Stomach smooth muscle (tissue), 2 donors: ENCODE measurements at regions not wholly inside any gene's neighbourhood (a gene's known extent, or its start where the extent isn't known, plus 50 kb on each side); places are given as distances from the start of the nearest gene placed in this dataset.
"Not testable (repeated sequence)": the region's sequence is repeated elsewhere in the genome, so short reads cannot be mapped to it uniquely, and the experiment has no call there.

ENCODE experiments used
- H3K27ac ChIP-seq: one replicate; pipeline ENCODE4 v1.7.0; 2013; ENCODE audit warnings: mild to moderate bottlenecking, low read length, inconsistent platforms
- H3K27me3 ChIP-seq, 2 donors: one replicate each; pipeline ENCODE4 v1.7.0; 2013; ENCODE audit warnings: low read length in 2 of 2; ENCODE audit not compliant: insufficient read depth in 2 of 2, control insufficient read depth in 1 of 2
- H3K36me3 ChIP-seq, 2 donors: one replicate each; pipeline ENCODE4 v1.7.0; 2013; ENCODE audit warnings: low read length in 2 of 2; ENCODE audit not compliant: control insufficient read depth in 2 of 2, insufficient read depth in 2 of 2
- H3K4me1 ChIP-seq: one replicate; pipeline ENCODE4 v1.7.0; 2013; ENCODE audit warnings: low read length; ENCODE audit not compliant: control insufficient read depth, insufficient read depth
- H3K4me3 ChIP-seq, 2 donors: one replicate each; pipeline ENCODE4 v1.7.0; 2013; ENCODE audit warnings: low read length in 2 of 2
- H3K9ac ChIP-seq, 2 donors: one replicate each; pipeline ENCODE4 v1.7.0; 2013; ENCODE audit warnings: low read length in 2 of 2, mild to moderate bottlenecking in 1 of 2
- H3K9me3 ChIP-seq, 2 donors: one replicate each; pipeline ENCODE4 v1.7.0; 2013; ENCODE audit warnings: low read length in 2 of 2; ENCODE audit not compliant: control insufficient read depth in 2 of 2
- donor health status: healthy.
- donor health status: Pancreatic carcinoma.

DNA sequence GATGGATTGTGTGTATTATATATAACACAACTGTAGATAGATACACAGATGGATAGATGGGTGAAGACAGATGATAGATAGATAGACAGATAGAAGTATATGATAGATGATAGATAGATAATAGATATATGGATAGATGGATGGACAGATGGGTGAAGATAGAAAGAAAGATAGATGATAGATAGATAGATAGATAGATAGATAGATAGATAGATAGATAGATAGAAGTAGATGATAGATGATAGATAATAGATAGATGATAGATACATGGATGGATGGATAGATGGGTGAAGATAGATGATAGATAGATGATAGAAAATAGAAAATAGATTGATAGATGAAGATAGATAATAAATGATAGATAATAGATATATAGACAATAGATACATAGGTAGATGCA, 83.3 kb downstream of the FOXF2 start:
- Histone ChIP-seq H3K9me3 (no peaks in the 10 kb centered on the region), H3K27me3 (peaks cover 3 to 7% of the 10 kb centered on the region in 2 donors)

DNA sequence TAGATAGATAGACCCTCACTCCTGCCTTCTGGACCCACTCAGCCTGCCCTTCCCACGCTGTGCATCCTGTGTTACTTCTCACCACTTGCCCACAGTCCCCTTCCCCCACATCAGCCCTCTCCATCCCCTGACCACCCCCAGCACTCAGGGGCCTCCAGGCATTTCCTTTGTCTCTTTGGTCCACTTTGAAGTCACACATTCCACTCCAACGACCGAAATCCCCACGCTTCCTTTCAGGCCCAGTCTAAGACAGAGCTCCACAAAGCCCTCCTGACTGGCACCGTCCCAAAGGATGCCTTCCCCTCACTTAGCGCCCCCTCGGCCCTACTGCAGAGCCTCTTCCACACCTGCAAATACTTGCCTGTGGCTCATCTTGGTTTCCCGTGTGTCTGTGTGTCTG, 83.8 kb downstream of the FOXF2 start:
- no peaks in the 10 kb centered on the region for H3K4me1 ChIP-seq
- H3K9ac ChIP-seq, result no peak overlapping the region
- H3K27me3 ChIP-seq, result peaks cover 3 to 7% of the 10 kb centered on the region in 2 donors
- H3K36me3 ChIP-seq, result no peaks in the 10 kb centered on the region
- H3K9me3 ChIP-seq, result no peaks in the 10 kb centered on the region
- no peak overlapping the region for H3K27ac ChIP-seq
- H3K4me3 ChIP-seq, result no peak overlapping the region

More for the DNA sequence above, 83.3 kb downstream of the FOXF2 start:
- Histone ChIP-seq H3K4me1 (no peaks in the 10 kb centered on the region), H3K4me3 (no peak overlapping the region), H3K9ac (no peak overlapping the region), H3K27ac (no peak overlapping the region), H3K36me3 (no peaks in the 10 kb centered on the region)

DNA sequence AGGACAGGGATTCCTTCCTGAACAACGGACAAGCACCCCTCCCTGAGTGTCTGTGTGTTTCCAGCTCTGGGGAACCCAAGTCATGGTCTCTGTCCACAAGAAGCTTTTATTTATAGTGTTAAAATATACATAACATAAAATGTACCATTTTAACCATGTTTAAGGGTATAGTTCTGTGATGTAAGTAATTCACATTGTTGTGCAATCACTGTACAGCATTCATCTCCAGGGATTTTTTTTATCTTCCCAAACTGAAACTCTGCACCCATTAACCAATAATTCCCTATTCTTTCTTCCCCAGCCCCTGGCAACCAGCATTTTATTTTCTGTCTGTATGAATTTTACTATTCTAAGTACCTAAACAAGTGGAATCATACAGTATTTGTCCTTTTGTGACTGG, 84.2 kb downstream of the FOXF2 start:
- no peaks in the 10 kb centered on the region for H3K4me1 ChIP-seq
- H3K4me3 ChIP-seq, result no peak overlapping the region
- H3K36me3 ChIP-seq, result no peaks in the 10 kb centered on the region
- H3K9me3 ChIP-seq, result no peaks in the 10 kb centered on the region
- H3K27ac ChIP-seq, result no peak overlapping the region
- peaks cover 3 to 7% of the 10 kb centered on the region in 2 donors for H3K27me3 ChIP-seq
- H3K9ac ChIP-seq, result no peak overlapping the region

DNA sequence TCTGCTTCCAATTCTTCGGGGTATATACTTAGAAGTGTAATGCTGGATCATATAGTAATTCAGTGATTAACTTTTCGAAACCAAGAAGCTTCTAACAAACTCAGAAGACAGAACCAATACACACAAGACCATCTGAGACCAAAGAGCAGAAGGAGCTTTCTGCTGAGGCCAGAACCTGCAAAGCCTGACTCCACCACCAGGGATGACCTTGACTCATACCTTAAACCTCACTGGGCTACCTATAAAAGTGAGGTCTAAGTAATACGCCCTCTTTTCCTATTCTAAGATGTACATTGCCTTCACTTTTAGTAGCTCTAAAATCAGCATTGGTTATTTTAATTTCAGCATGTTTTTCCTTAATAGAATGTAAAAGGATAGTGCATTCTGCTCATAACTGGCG, 84.8 kb downstream of the FOXF2 start:
- Histone ChIP-seq H3K9me3 (no peaks in the 10 kb centered on the region), H3K9ac (no peak overlapping the region), H3K27me3 (peaks cover 3 to 7% of the 10 kb centered on the region in 2 donors), H3K36me3 (no peaks in the 10 kb centered on the region), H3K4me3 (no peak overlapping the region), H3K4me1 (no peaks in the 10 kb centered on the region), H3K27ac (no peak overlapping the region)

DNA sequence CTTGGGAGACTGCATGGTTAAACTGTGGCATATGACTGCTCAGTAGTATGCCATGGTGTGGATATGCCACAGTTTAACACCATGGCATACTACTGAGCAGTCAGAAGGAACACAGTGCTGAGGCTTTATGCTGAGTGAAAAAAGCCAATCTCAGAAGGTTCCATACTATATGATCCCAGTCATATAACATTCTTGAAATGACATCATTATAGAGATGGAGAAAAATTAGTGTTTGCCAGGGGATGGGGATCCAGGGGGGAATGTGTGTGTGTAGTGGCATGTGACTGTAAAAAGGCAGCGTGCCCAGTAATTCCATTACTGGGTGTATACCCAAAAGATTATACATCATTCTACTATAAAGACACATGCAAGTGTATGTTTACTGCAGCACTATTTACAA, 85.8 kb downstream of the FOXF2 start:
- no peaks in the 10 kb centered on the region for H3K4me1 ChIP-seq
- no peak overlapping the region for H3K4me3 ChIP-seq
- H3K9ac ChIP-seq, result no peak overlapping the region
- H3K27ac ChIP-seq, result no peak overlapping the region
- peaks cover 3 to 7% of the 10 kb centered on the region in 2 donors for H3K27me3 ChIP-seq
- no peaks in the 10 kb centered on the region for H3K36me3 ChIP-seq
- no peaks in the 10 kb centered on the region for H3K9me3 ChIP-seq

DNA sequence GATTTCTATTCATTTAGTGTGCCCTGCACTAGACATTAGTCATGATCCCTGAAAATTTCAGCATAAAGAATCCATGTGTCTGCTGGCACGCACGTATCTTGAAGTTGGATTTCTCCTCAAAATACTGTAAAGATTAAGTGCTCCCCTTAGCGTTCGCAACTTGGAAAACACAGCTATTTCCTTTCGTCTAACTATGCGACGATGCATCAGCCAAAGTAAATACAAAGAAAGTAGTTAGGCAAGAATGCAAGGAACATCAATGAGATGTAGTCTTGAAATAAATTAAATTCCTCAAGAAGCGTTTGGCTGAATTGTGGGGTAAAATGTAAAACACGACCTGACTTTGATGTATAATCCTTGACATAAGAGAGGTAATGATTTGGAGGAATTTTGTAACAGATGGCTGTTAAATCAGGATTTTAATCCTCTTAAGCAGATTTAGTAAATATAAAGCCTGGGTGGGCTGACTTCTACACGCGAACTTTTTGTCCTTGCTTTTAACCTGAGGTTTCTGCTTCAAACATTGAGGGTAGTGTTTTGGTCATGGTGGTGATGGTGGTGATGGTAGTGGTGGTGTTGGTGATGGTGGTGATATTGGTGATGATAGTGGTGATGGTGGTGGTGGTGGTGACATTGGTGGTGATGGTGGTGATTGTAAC, 88.2 kb downstream of the FOXF2 start:
- Histone ChIP-seq H3K9ac (no peak overlapping the region), H3K4me3 (no peak overlapping the region), H3K36me3 (no peaks in the 10 kb centered on the region)

DNA sequence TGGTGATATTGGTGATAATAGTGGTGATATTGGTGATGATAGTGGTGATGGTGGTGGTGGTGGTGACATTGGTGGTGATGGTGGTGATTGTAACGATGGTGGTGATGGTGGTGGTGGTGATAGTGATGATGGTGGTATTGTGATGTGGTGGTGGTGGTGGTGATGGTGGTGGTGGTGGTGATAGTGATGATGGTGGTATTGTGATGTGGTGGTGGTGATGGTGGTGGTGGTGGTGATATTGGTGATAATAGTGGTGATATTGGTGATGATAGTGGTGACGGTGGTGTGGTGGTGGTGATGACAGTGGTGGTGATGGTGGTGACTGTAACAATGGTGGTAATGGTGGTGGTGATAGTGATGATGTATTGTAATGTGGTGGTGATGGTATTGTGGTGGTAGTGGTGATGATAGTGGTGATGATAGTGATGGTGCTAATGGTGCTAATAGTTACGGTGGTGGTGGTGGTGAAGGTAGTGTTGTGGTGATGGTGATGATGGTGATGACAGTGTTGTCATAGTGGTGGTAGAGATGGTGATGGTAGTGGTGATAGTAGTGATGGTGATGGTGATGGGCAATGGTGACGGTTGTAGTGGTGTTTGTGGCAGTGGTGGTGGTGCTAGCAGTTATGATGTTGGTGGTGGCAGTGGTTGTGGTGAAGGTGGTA, 88.9 kb downstream of the FOXF2 start:
- not testable (repeated sequence) for H3K9ac ChIP-seq, H3K27me3 ChIP-seq, H3K36me3 ChIP-seq, H3K4me1 ChIP-seq, H3K27ac ChIP-seq, H3K4me3 ChIP-seq, H3K9me3 ChIP-seq

More for the DNA sequence above, 88.2 kb downstream of the FOXF2 start:
- Histone ChIP-seq H3K27me3 (peaks cover 0 to 2% of the 10 kb centered on the region in 2 donors), H3K4me1 (peaks cover 2% of the 10 kb centered on the region), H3K9me3 (no peaks in the 10 kb centered on the region), H3K27ac (no peak overlapping the region)

DNA sequence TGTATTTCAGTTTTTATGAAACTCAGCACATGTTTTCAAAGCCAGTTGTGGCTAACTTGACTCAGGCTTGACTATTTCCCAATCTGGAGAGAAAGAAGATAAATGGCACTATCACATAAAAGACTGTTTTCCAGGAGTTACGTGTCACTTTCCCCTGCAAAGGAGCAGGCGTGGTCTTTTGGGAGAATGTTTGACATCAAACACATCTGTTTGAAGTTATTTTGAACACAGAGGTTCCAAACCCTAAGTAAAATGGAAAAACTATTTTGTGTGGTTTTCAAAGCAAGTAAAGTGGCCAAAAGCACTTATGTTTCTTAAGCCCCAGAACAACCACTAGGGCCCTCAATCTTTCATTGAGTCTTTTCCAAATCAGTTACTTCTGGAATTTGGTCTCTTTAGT, 89.7 kb downstream of the FOXF2 start:
- no peaks in the 10 kb centered on the region for H3K36me3 ChIP-seq
- no peak overlapping the region for H3K27ac ChIP-seq
- peaks cover 0 to 2% of the 10 kb centered on the region in 2 donors for H3K27me3 ChIP-seq
- no peaks in the 10 kb centered on the region for H3K9me3 ChIP-seq
- H3K4me3 ChIP-seq, result no peak overlapping the region
- H3K4me1 ChIP-seq, result peaks cover 2% of the 10 kb centered on the region
- H3K9ac ChIP-seq, result no peak overlapping the region

DNA sequence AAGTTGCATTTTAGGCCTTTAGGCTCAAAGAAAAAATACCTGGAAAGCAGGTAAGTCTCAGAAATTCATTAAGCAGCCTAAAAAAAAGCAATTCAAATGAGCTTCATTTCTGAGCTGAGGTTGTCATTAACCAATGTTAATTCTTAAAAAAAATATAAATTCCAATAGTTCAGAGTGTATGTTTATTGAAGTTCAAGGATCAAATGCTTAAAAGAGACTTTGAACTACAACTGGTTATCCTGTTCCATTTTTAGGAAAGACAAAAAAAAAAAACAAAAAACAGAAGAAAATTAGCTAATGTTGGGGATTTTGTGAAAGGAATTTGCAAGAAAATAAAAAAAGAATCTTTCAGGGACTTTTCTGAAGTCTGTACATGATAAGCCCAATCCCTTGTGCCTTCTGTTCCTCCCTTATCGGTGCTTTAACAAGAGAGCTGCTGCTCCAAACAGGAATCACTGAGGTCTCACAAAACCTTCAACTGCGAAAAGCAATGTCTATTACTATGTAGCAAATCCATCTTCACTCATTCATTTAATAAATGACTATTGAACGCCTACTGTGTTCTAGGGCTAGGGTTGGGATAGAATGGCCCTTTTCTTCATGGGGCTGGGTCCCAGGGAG, 90.3 kb downstream of the FOXF2 start:
- Histone ChIP-seq H3K27ac (no peak overlapping the region), H3K4me3 (no peak overlapping the region), H3K27me3 (peaks cover 0 to 2% of the 10 kb centered on the region in 2 donors), H3K9me3 (no peaks in the 10 kb centered on the region), H3K4me1 (peaks cover 2% of the 10 kb centered on the region), H3K36me3 (no peaks in the 10 kb centered on the region), H3K9ac (no peak overlapping the region)

DNA sequence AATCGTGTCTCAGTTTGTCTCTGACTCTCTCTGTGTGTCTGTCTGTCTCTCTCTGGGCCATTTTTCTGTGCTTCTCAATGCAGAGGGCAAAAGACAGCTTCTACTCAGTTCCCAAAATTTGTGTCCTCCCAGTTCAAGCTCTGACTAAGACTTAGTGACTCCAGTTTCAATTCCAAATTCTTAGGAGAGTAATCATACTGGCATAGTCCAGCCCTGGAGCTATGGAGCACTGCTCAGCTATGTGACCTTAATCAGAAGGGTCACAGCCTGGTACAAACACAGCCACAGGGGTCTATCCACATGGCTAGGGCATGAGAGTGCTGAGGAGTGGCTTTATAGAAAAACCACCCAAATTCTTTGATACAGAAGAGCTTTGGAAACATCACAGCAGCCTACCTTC, 91.9 kb downstream of the FOXF2 start:
- no peak overlapping the region for H3K27ac ChIP-seq
- H3K36me3 ChIP-seq, result no peaks in the 10 kb centered on the region
- peaks cover 0 to 2% of the 10 kb centered on the region in 2 donors for H3K27me3 ChIP-seq
- peaks cover 6% of the 10 kb centered on the region for H3K4me1 ChIP-seq
- no peaks in the 10 kb centered on the region for H3K9me3 ChIP-seq
- no peak overlapping the region for H3K4me3 ChIP-seq
- no peak overlapping the region for H3K9ac ChIP-seq
